ENCODE measurements at regions not wholly inside any gene's neighbourhood (a gene's known extent, or its start where the extent isn't known, plus 50 kb on each side); places are given as distances from the start of the nearest gene placed in this dataset.

GRCh38 chr10:78700413-78700812 lies 368.4 kb upstream of the ZMIZ1 start:
- Histone ChIP-seq H3K36me3 (no peaks in the 10 kb centered on the region), H3K4me1 (ENCODE audit: control insufficient read depth in 1 of 2, low read depth in 2 of 2) (peaks cover 0 to 12% of the 10 kb centered on the region in 2 donors), H3K4me3 (no peak overlapping the region), H3K9me3 (no peaks in the 10 kb centered on the region), H3K27ac (no peak overlapping the region), H3K27me3 (replicated peaks; ENCODE audit: insufficient read depth) (no peaks in the 10 kb centered on the region)
- ATAC-seq (ENCODE audit: insufficient number of reproducible peaks, low FRiP score, low read depth) (no peak), DNase-seq (ENCODE audit: low spot score) (no peak)
- TF ChIP-seq, protein P1, sequence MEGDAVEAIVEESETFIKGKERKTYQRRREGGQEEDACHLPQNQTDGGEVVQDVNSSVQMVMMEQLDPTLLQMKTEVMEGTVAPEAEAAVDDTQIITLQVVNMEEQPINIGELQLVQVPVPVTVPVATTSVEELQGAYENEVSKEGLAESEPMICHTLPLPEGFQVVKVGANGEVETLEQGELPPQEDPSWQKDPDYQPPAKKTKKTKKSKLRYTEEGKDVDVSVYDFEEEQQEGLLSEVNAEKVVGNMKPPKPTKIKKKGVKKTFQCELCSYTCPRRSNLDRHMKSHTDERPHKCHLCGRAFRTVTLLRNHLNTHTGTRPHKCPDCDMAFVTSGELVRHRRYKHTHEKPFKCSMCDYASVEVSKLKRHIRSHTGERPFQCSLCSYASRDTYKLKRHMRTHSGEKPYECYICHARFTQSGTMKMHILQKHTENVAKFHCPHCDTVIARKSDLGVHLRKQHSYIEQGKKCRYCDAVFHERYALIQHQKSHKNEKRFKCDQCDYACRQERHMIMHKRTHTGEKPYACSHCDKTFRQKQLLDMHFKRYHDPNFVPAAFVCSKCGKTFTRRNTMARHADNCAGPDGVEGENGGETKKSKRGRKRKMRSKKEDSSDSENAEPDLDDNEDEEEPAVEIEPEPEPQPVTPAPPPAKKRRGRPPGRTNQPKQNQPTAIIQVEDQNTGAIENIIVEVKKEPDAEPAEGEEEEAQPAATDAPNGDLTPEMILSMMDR (IDR thresholded peaks at IDR 0.05): no peak

- Histone ChIP-seq H3K36me3 (no peaks in the 10 kb centered on the region), H3K27ac (no peak overlapping the region), H3K4me1 (ENCODE audit: control insufficient read depth in 1 of 2, low read depth in 2 of 2) (peaks cover 0 to 12% of the 10 kb centered on the region in 2 donors), H3K4me3 (no peak overlapping the region), H3K27me3 (replicated peaks; ENCODE audit: insufficient read depth) (no peaks in the 10 kb centered on the region), H3K9me3 (no peaks in the 10 kb centered on the region)
- TF ChIP-seq, protein P1 (IDR thresholded peaks at IDR 0.05): no peak
- ATAC-seq (ENCODE audit: insufficient number of reproducible peaks, low FRiP score, low read depth) (no peak), DNase-seq (ENCODE audit: low spot score) (no peak)
These were observed 367.8 kb upstream of the ZMIZ1 start for GRCh38 chr10:78700816-78701520.

- DNase-seq (ENCODE audit: low spot score): no peak
- H3K36me3 ChIP-seq: no peaks in the 10 kb centered on the region
- H3K9me3 ChIP-seq: no peaks in the 10 kb centered on the region
- ATAC-seq (ENCODE audit: insufficient number of reproducible peaks, low FRiP score, low read depth): no peak
- H3K4me3 ChIP-seq: no peak overlapping the region
- TF ChIP-seq, protein P1 (IDR thresholded peaks at IDR 0.05): no peak
- no peaks in the 10 kb centered on the region for H3K27me3 ChIP-seq (replicated peaks; ENCODE audit: insufficient read depth)
- no peak overlapping the region for H3K27ac ChIP-seq
- H3K4me1 ChIP-seq (ENCODE audit: control insufficient read depth in 1 of 2, low read depth in 2 of 2): peaks cover 0 to 6% of the 10 kb centered on the region in 2 donors
These were observed 366.6 kb upstream of the ZMIZ1 start for GRCh38 chr10:78702186-78702585.

DNA sequence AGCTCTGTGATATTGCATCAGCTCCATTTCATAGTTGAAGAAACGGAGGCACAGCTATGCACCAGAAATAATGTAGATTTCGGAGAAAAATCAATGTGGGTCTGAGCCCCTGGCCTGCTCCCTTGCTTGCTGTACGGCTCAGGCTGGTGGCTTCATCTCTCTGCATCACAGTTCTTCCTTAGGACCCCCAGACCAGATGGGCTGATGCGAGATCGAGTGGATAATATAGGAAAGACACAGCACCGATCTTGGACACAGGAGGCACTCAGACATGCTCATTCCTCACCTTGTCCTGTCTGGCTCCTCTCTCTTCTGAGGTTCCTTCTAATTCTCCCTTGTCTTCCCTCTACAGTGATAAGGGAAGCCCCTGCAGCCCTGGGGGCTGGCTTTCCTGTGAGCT lies 365.9 kb upstream of the ZMIZ1 start:
- Histone ChIP-seq H3K4me3 (no peak overlapping the region), H3K27me3 (replicated peaks; ENCODE audit: insufficient read depth) (no peaks in the 10 kb centered on the region), H3K4me1 (ENCODE audit: control insufficient read depth in 1 of 2, low read depth in 2 of 2) (no peaks in the 10 kb centered on the region), H3K36me3 (no peaks in the 10 kb centered on the region), H3K27ac (no peak overlapping the region), H3K9me3 (no peaks in the 10 kb centered on the region)
- TF ChIP-seq, protein P1 (IDR thresholded peaks at IDR 0.05): no peak
- DNase-seq (ENCODE audit: low spot score): no peak
- no peak for ATAC-seq (ENCODE audit: insufficient number of reproducible peaks, low FRiP score, low read depth)

DNA sequence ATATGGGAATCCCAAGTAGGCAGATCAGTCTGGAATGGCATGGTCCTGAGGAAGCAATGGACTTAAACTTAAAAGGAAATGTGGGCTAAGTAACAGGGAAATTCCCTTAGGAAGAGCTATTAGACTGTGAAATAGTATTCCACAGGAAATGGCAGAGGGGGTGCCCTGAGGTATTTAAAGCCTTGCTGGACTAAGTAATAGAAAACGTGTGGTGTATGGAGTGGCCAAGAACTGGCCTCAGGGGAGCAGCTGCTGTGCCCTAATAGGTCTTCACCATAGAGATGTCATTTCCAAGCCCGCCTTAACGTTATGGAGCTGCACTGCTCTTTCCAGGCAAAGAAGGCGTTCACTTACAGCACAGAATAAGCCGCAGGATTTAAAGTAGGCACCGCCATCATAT lies 365.2 kb upstream of the ZMIZ1 start:
- TF ChIP-seq, protein P1 (IDR thresholded peaks at IDR 0.05): no peak
- H3K27ac ChIP-seq: no peak overlapping the region
- no peak overlapping the region for H3K4me3 ChIP-seq
- H3K4me1 ChIP-seq (ENCODE audit: control insufficient read depth in 1 of 2, low read depth in 2 of 2): no peaks in the 10 kb centered on the region
- DNase-seq (ENCODE audit: low spot score) (no peak), ATAC-seq (ENCODE audit: insufficient number of reproducible peaks, low FRiP score, low read depth) (no peak)
- H3K9me3 ChIP-seq: no peaks in the 10 kb centered on the region
- H3K27me3 ChIP-seq (replicated peaks; ENCODE audit: insufficient read depth): no peaks in the 10 kb centered on the region
- H3K36me3 ChIP-seq: no peaks in the 10 kb centered on the region

Data from thoracic aorta (tissue), 2 donors.